ENCODE measurements at regions not wholly inside any gene's neighbourhood (a gene's known extent, or its start where the extent isn't known, plus 50 kb on each side); places are given as distances from the start of the nearest gene placed in this dataset.
A peak's percentile ranks its signal among the peaks of the same experiment; 100 is the strongest.

GRCh38 chr5:81850501-81851357, 99.8 kb upstream of the SSBP2 start:
- no peaks in the 10 kb centered on the region for H3K9me3 Mint-ChIP-seq (ENCODE audit: unreplicated experiment)
- H3K4me1 Mint-ChIP-seq (ENCODE audit: unreplicated experiment): peaks cover 60% of the 10 kb centered on the region
- no peak for TF ChIP-seq CTCF (IDR thresholded peaks at IDR 0.05)
- H3K27ac Mint-ChIP-seq (ENCODE audit: unreplicated experiment): peak overlapping the region; percentile 99
- no peaks in the 10 kb centered on the region for H3K36me3 Mint-ChIP-seq (ENCODE audit: unreplicated experiment)
- no peaks in the 10 kb centered on the region for H3K27me3 Mint-ChIP-seq (ENCODE audit: unreplicated experiment)
- no peak for DNase-seq (ENCODE audit: extremely low spot score, unreplicated experiment)
- peak overlapping the region; percentile 87 for H3K4me3 Mint-ChIP-seq (ENCODE audit: unreplicated experiment)

- H3K36me3 Mint-ChIP-seq (ENCODE audit: unreplicated experiment): no peaks in the 10 kb centered on the region
- H3K27me3 Mint-ChIP-seq (ENCODE audit: unreplicated experiment): no peaks in the 10 kb centered on the region
- H3K9me3 Mint-ChIP-seq (ENCODE audit: unreplicated experiment): no peaks in the 10 kb centered on the region
- TF ChIP-seq CTCF (IDR thresholded peaks at IDR 0.05): no peak
- peak overlapping the region; percentile 23 for H3K4me3 Mint-ChIP-seq (ENCODE audit: unreplicated experiment)
- no peak for DNase-seq (ENCODE audit: extremely low spot score, unreplicated experiment)
- H3K27ac Mint-ChIP-seq (ENCODE audit: unreplicated experiment): peak overlapping the region; percentile 99
- peaks cover 55% of the 10 kb centered on the region for H3K4me1 Mint-ChIP-seq (ENCODE audit: unreplicated experiment)
These were observed 99.0 kb upstream of the SSBP2 start for GRCh38 chr5:81849770-81850367.

GRCh38 chr5:81848362-81848880, 97.5 kb upstream of the SSBP2 start:
- Mint-ChIP-seq H3K27me3 (ENCODE audit: unreplicated experiment) (no peaks in the 10 kb centered on the region), H3K9me3 (ENCODE audit: unreplicated experiment) (no peaks in the 10 kb centered on the region), H3K4me3 (ENCODE audit: unreplicated experiment) (no peak overlapping the region), H3K36me3 (ENCODE audit: unreplicated experiment) (no peaks in the 10 kb centered on the region), H3K27ac (ENCODE audit: unreplicated experiment) (no peak overlapping the region), H3K4me1 (ENCODE audit: unreplicated experiment) (peaks cover 46% of the 10 kb centered on the region)
- no peak for TF ChIP-seq CTCF (IDR thresholded peaks at IDR 0.05)
- no peak for DNase-seq (ENCODE audit: extremely low spot score, unreplicated experiment)

- DNase-seq (ENCODE audit: extremely low spot score, unreplicated experiment): no peak
- no peak for TF ChIP-seq CTCF (IDR thresholded peaks at IDR 0.05)
- Mint-ChIP-seq H3K36me3 (ENCODE audit: unreplicated experiment) (no peaks in the 10 kb centered on the region), H3K27me3 (ENCODE audit: unreplicated experiment) (no peaks in the 10 kb centered on the region), H3K4me3 (ENCODE audit: unreplicated experiment) (no peak overlapping the region), H3K27ac (ENCODE audit: unreplicated experiment) (no peak overlapping the region), H3K9me3 (ENCODE audit: unreplicated experiment) (no peaks in the 10 kb centered on the region), H3K4me1 (ENCODE audit: unreplicated experiment) (peaks cover 35% of the 10 kb centered on the region)
These were observed 95.4 kb upstream of the SSBP2 start for GRCh38 chr5:81846301-81846700.

GRCh38 chr5:81843845-81844244, 92.9 kb upstream of the SSBP2 start:
- no peaks in the 10 kb centered on the region for H3K36me3 Mint-ChIP-seq (ENCODE audit: unreplicated experiment)
- no peak for TF ChIP-seq CTCF (IDR thresholded peaks at IDR 0.05)
- H3K27me3 Mint-ChIP-seq (ENCODE audit: unreplicated experiment): no peaks in the 10 kb centered on the region
- no peak overlapping the region for H3K4me3 Mint-ChIP-seq (ENCODE audit: unreplicated experiment)
- H3K9me3 Mint-ChIP-seq (ENCODE audit: unreplicated experiment): no peaks in the 10 kb centered on the region
- peaks cover 15% of the 10 kb centered on the region for H3K4me1 Mint-ChIP-seq (ENCODE audit: unreplicated experiment)
- H3K27ac Mint-ChIP-seq (ENCODE audit: unreplicated experiment): no peak overlapping the region
- no peak for DNase-seq (ENCODE audit: extremely low spot score, unreplicated experiment)

Measured in osteocyte (in vitro differentiated cells).